Common myeloid progenitor, CD34-positive (primary cell): ENCODE measurements at regions not wholly inside any gene's neighbourhood (a gene's known extent, or its start where the extent isn't known, plus 50 kb on each side); places are given as distances from the start of the nearest gene placed in this dataset.

ENCODE experiments used
- CTCF ChIA-PET: fragments of 350-600 bp; sonication (Branson Sonifier 250); formaldehyde crosslinking; loops from one replicate; lab custom pipeline; 2021; ENCODE audit warnings: antibody characterized with exemption; lab: Charles Lee
- POLR2A ChIA-PET: fragments of 350-600 bp; sonication (Branson Sonifier 250); formaldehyde crosslinking; loops from one replicate; lab custom pipeline; 2021; ENCODE audit warnings: antibody characterized with exemption; lab: Charles Lee
- DNase-seq, 3 donors: peaks; one replicate each; pipeline versions ENCODE4 v3.0.0 to v3.0.0-alpha.2; 2013
- H3K27ac ChIP-seq, 2 experiments: 1 replicate in 1 of 2; 2 replicates in 1 of 2; pipeline ENCODE4 v1.7.0; 2013; ENCODE audit warnings: inconsistent platforms in 2 of 2, low read length in 2 of 2, mild to moderate bottlenecking in 2 of 2, low read depth in 1 of 2, moderate library complexity in 1 of 2; ENCODE audit not compliant: severe bottlenecking in 2 of 2, insufficient read depth in 1 of 2, poor library complexity in 1 of 2
- H3K27me3 ChIP-seq, 5 experiments: replicated peaks in 2 of 5; 1 replicate in 3 of 5; 2 replicates in 2 of 5; pipeline versions ENCODE4 v1.6.1 to v1.7.0; 2013; ENCODE audit warnings: low read length in 4 of 5, mild to moderate bottlenecking in 2 of 5, moderate library complexity in 2 of 5, inconsistent platforms in 1 of 5; ENCODE audit not compliant: insufficient read depth in 5 of 5, control insufficient read depth in 4 of 5
- H3K36me3 ChIP-seq, 4 experiments: 1 replicate in 2 of 4; 2 replicates in 2 of 4; pipeline versions ENCODE4 v1.6.1 to v1.7.0; 2013; ENCODE audit warnings: low read length in 3 of 4, control low read depth in 1 of 4, mild to moderate bottlenecking in 1 of 4; ENCODE audit not compliant: control insufficient read depth in 4 of 4, insufficient read depth in 4 of 4
- H3K4me1 ChIP-seq, 4 experiments: 1 replicate in 3 of 4; 2 replicates in 1 of 4; pipeline versions ENCODE4 v1.6.1 to v1.7.1; 2013; ENCODE audit warnings: low read length in 3 of 4, mild to moderate bottlenecking in 3 of 4, control low read depth in 1 of 4, inconsistent platforms in 1 of 4, moderate library complexity in 1 of 4; ENCODE audit not compliant: control insufficient read depth in 4 of 4, insufficient read depth in 4 of 4; ENCODE audit errors: control extremely low read depth in 1 of 4
- H3K4me3 ChIP-seq, 7 experiments: 1 replicate in 4 of 7; 2 replicates in 3 of 7; pipeline versions ENCODE4 v1.5.1 to v1.7.0; 2013; ENCODE audit warnings: mild to moderate bottlenecking in 7 of 7, low read length in 6 of 7, moderate library complexity in 6 of 7, inconsistent platforms in 2 of 7, low read depth in 2 of 7, control low read depth in 1 of 7; ENCODE audit not compliant: insufficient read depth in 4 of 7, control insufficient read depth in 1 of 7; ENCODE audit errors: extremely low read depth in 1 of 7
- H3K9me3 ChIP-seq, 5 experiments: 1 replicate in 4 of 5; 2 replicates in 1 of 5; pipeline versions ENCODE4 v1.6.1 to v1.7.1; 2013; ENCODE audit warnings: low read length in 4 of 5, mild to moderate bottlenecking in 2 of 5, inconsistent platforms in 1 of 5, low read depth in 1 of 5, moderate library complexity in 1 of 5; ENCODE audit not compliant: control insufficient read depth in 4 of 5, insufficient read depth in 2 of 5; ENCODE audit errors: control extremely low read depth in 1 of 5
- WGBS: methylation state at CpG from one replicate; pipeline ENCODE4 v1.1.5; 2013; ENCODE audit not compliant: insufficient coverage; 5-methylcytosine and 5-hydroxymethylcytosine counted together

DNA sequence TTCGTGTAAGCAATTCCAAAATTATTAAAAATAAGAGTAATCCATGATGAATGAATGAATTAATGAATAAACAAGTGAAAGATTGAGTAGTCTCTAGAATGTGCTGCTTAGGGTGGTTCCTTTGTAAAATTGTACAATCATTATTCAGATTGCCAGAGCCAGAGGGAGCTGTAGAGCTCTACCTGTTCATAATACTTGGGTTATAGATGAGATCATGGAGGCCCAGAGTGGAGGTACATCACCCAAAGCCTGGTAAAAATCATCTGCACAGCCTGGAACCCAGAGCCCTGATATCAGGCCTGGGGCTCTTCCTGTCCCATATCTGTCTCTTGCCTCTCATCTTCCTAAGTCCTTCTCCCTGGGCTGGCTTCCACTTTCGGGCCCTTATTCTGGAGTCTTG, 297.2 kb downstream of the RPLP1 start:
- H3K9me3 ChIP-seq, result peaks cover 0 to 15% (median 0%) of the 10 kb centered on the region in 5 experiments
- H3K4me3 ChIP-seq, result no peak overlapping the region
- WGBS, result 100% methylated on average over 1 of the region's 2 CpGs
- H3K27me3 ChIP-seq, result no peaks in the 10 kb centered on the region
- no peaks in the 10 kb centered on the region for H3K36me3 ChIP-seq
- H3K27ac ChIP-seq, result no peak overlapping the region
- ChIA-PET CTCF (interaction anchor here (1.1 to 1.7 kb wide), 4 partner anchors 12 to 69 kb away, joined by 3 to 6 read pairs (median 4); no protein-coding TSS in a partner anchor), POLR2A (interaction anchor here (0.6 kb wide), 1 partner anchor 412 kb away, joined by 3 read pairs; no protein-coding TSS in a partner anchor)
- peaks cover 0 to 12% (median 3%) of the 10 kb centered on the region in 4 experiments for H3K4me1 ChIP-seq
- peak; percentile 11 to 27 (median 19) for DNase-seq

- Histone ChIP-seq H3K27me3 (no peaks in the 10 kb centered on the region), H3K27ac (no peak overlapping the region), H3K36me3 (no peaks in the 10 kb centered on the region), H3K9me3 (peaks cover 0 to 15% (median 0%) of the 10 kb centered on the region in 5 experiments), H3K4me1 (peaks cover 4 to 15% (median 7%) of the 10 kb centered on the region in 4 experiments), H3K4me3 (no peak overlapping the region)
- no peak for DNase-seq
- ChIA-PET CTCF (interaction anchor here (1.1 to 1.7 kb wide), 3 partner anchors 12 to 70 kb away, joined by 3 to 4 read pairs (median 4); no protein-coding TSS in a partner anchor), POLR2A (no interaction called here)
Observed at GRCh38 chr15:69750253-69750652, 297.6 kb downstream of the RPLP1 start.

DNA sequence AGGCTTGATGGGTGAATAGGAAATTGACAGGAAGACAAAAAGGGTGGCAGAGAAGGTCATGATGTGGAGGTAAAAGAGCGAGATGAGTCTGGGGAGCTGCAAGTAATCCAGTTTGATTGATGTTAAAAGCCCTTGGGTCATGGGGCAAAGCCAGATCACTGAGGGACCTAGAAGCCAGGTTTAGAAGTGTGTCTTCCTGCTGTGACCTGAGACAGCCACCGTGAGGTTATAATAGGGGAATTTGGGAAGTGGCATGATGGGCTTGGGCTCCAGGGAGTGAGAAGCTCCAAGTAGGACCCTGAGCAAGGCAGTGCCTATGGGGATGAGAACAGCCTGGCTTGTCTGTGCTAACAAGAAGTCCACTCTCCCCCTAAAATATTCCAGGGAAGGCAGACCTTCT, 298.5 kb downstream of the RPLP1 start:
- no peak for DNase-seq
- WGBS, result 100% methylated on average over 2 of the region's 2 CpGs
- Histone ChIP-seq H3K27me3 (no peaks in the 10 kb centered on the region), H3K27ac (no peak overlapping the region), H3K36me3 (no peaks in the 10 kb centered on the region), H3K4me3 (no peak overlapping the region), H3K9me3 (peaks cover 0 to 15% (median 0%) of the 10 kb centered on the region in 5 experiments), H3K4me1 (peaks cover 11 to 24% (median 14%) of the 10 kb centered on the region in 4 experiments)
- ChIA-PET CTCF (interaction anchor here (0.8 to 2.1 kb wide), 6 partner anchors 11 to 71 kb away, joined by 3 to 10 read pairs (median 4); no protein-coding TSS in a partner anchor), POLR2A (no interaction called here)

- Histone ChIP-seq H3K27me3 (no peaks in the 10 kb centered on the region), H3K27ac (no peak overlapping the region), H3K9me3 (peaks cover 0 to 15% (median 0%) of the 10 kb centered on the region in 5 experiments), H3K4me1 (peaks cover 14 to 28% (median 17%) of the 10 kb centered on the region in 4 experiments), H3K36me3 (no peaks in the 10 kb centered on the region), H3K4me3 (no peak overlapping the region)
- WGBS, result 100% methylated on average over 2 of the region's 5 CpGs
- POLR2A ChIA-PET, result no interaction called here
- DNase-seq, result no peak
- CTCF ChIA-PET, result interaction anchor here (0.8 to 2.1 kb wide), 4 partner anchors 20 to 30 kb away, joined by 3 to 10 read pairs (median 4); no protein-coding TSS in a partner anchor
Observed at GRCh38 chr15:69751566-69751965, 298.9 kb downstream of the RPLP1 start.

- no peak for DNase-seq
- no peaks in the 10 kb centered on the region for H3K27me3 ChIP-seq
- ChIA-PET CTCF (interaction anchor here (1.5 kb wide), 1 partner anchor 9 kb away, joined by 3 read pairs; no protein-coding TSS in a partner anchor), POLR2A (no interaction called here)
- no peak overlapping the region for H3K27ac ChIP-seq
- H3K9me3 ChIP-seq, result peaks cover 0 to 15% (median 0%) of the 10 kb centered on the region in 5 experiments
- WGBS, result 100% methylated on average over 1 of the region's 1 CpG
- H3K4me3 ChIP-seq, result no peak overlapping the region
- H3K36me3 ChIP-seq, result no peaks in the 10 kb centered on the region
- peaks cover 25 to 38% (median 30%) of the 10 kb centered on the region in 4 experiments for H3K4me1 ChIP-seq
Observed at GRCh38 chr15:69753867-69754266, 301.2 kb downstream of the RPLP1 start.

DNA sequence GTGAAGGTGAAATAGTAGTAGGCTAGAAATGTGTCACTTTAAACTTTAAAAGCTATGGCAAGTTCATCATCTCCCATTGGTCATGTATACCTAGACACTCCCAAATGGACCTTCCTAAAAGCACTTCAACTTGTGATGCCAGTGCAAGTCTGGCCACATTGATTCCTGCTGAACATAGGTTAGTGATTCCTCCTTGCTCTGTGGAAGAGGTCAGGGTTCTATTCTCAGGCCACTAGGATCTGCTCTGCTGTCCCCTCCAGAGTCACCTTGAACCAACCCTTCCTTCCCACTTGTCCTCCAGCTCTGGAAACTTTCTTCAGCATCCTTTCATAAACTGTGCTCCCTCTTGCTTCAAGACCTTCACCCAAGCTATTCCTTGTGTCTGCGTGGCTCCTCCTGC, 301.7 kb downstream of the RPLP1 start:
- no peak for DNase-seq
- Histone ChIP-seq H3K36me3 (no peaks in the 10 kb centered on the region), H3K9me3 (peaks cover 0 to 15% (median 0%) of the 10 kb centered on the region in 5 experiments), H3K4me3 (no peak overlapping the region), H3K27me3 (no peaks in the 10 kb centered on the region), H3K4me1 (peaks cover 29 to 42% (median 33%) of the 10 kb centered on the region in 4 experiments), H3K27ac (no peak overlapping the region)
- 100% methylated on average over 1 of the region's 1 CpG for WGBS
- POLR2A ChIA-PET, result no interaction called here
- CTCF ChIA-PET, result interaction anchor here (0.9 to 1.8 kb wide), 2 partner anchors 9 to 173 kb away, joined by 3 to 5 read pairs; no protein-coding TSS in a partner anchor
